ENCODE measurements at regions not wholly inside any gene's neighbourhood (a gene's known extent, or its start where the extent isn't known, plus 50 kb on each side); places are given as distances from the start of the nearest gene placed in this dataset.

DNA sequence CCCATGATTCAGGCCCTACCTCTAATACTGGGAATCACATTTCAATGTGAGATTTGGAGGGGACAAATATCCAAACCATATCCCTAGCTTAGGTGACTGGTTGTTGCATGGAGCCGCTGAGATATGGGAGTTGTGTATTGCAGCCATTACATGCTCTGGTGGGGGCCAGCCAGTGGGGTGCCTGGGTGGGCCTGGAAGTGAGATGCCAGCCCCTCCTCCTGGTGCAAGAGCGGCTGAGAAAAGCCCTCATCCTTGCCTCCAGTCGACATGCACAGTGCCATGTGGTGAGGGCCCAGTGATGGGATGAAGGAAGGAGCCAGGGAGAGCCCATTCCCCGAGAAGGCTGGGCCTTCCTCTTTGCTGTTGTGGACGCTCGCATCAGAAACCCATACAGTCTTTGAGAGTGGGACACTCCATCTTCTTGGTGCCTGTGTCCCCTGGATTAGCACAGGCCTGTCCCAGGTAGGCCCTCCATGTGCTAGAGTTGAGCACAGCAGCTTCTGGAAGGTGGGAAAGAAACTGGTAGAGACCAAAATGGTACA lies 1043.0 kb downstream of the TBC1D22A start:
- intact Hi-C loops (cut with micrococcal nuclease): no loop called here
- Histone ChIP-seq H2BK15ac (ENCODE audit: low read depth, low read length) (no peak overlapping the region), H3K9me1 (ENCODE audit: insufficient read depth, low read length) (no peaks in the 10 kb centered on the region), H2AFZ (replicated peaks; ENCODE audit: low read length, poor library complexity) (no peak overlapping the region), H4K5ac (ENCODE audit: low read depth, low read length) (no peak overlapping the region), H2BK20ac (ENCODE audit: low read depth, low read length) (no peak overlapping the region), H3K27ac (ENCODE audit: insufficient read depth, low read length) (no peak overlapping the region), H3K4me1 (ENCODE audit: control insufficient read depth, insufficient read depth, low read length) (no peaks in the 10 kb centered on the region), H3K4me2 (ENCODE audit: low read depth, low read length) (no peak overlapping the region), H3K4ac (ENCODE audit: low read depth, low read length) (no peak overlapping the region), H3K56ac (ENCODE audit: extremely low read depth, insufficient read depth, low read length) (no peak overlapping the region), H3K18ac (ENCODE audit: low read depth, low read length) (no peak overlapping the region), H3K14ac (replicated peaks; ENCODE audit: low read depth, low read length) (no peak overlapping the region), H2BK120ac (ENCODE audit: low read depth, low read length) (no peak overlapping the region), H2AK9ac (replicated peaks; ENCODE audit: low read depth, low read length, poor library complexity) (no peak overlapping the region), H4K91ac (ENCODE audit: insufficient read depth, low read depth, low read length) (no peak overlapping the region), H3K23ac (ENCODE audit: low read depth, low read length) (no peak overlapping the region), H2AK5ac (ENCODE audit: low read depth, low read length) (no peak overlapping the region), H4K20me1 (ENCODE audit: insufficient read depth, low read length) (no peaks in the 10 kb centered on the region), H3K4me3 (ENCODE audit: insufficient read depth, low read depth, low read length) (no peak overlapping the region), H4K8ac (ENCODE audit: low read depth in 2 of 2, low read length in 2 of 2) (no peak overlapping the region), H2BK5ac (ENCODE audit: low read depth, low read length, poor library complexity, severe bottlenecking) (no peak overlapping the region), H3K9ac (ENCODE audit: low read depth, low read length) (no peak overlapping the region), H3K79me1 (ENCODE audit: low read depth in 1 of 2, low read length in 2 of 2) (no peaks in the 10 kb centered on the region), H3K27me3 (ENCODE audit: control insufficient read depth, insufficient read depth, low read length) (no peaks in the 10 kb centered on the region), H3K9me3 (ENCODE audit: control insufficient read depth, insufficient read depth, low read length) (peaks cover 47% of the 10 kb centered on the region), H3K36me3 (ENCODE audit: control insufficient read depth, insufficient read depth, low read length) (no peaks in the 10 kb centered on the region)
- ATAC-seq (ENCODE audit: low read depth): no peak
- dilution Hi-C loops (cut with HindIII; ENCODE audit: low sequenced_read_pairs, unreplicated experiment): no loop called here
- in situ Hi-C loops (cut with MboI; ENCODE audit: low sequenced_read_pairs): no loop called here
- WGBS, 2 experiments (ENCODE audit: extremely low coverage in 2 of 2, insufficient read length in 1 of 2): 61% methylated on average over 3 of the region's 6 CpGs; no CpG with 5 or more reads in 1 of the 2 experiments
- ChIA-PET POLR2A (ENCODE audit: unreplicated experiment) (no interaction called here), CTCF (no interaction called here)
- DNase-seq: no peak
- TF ChIP-seq BHLHE40 (IDR thresholded peaks at IDR 0.05; ENCODE audit: low read depth, low read length) (no peak), SMC3 (IDR thresholded peaks at IDR 0.05; ENCODE audit: low read depth, low read length) (no peak), MAFK (IDR thresholded peaks at IDR 0.05; ENCODE audit: low read depth, low read length) (no peak)
- BruUV-seq (replicated peaks): no TSS peak

Measured in IMR-90 (cell line).